GM18508 (cell line): ENCODE measurements at regions not wholly inside any gene's neighbourhood (a gene's known extent, or its start where the extent isn't known, plus 50 kb on each side); places are given as distances from the start of the nearest gene placed in this dataset.

Experiments
- ATAC-seq: cut with Tn5 transposase; IDR thresholded peaks from one replicate; pipeline ENCODE4 v1.9.1; 2021; ENCODE audit warnings: moderate number of reproducible peaks; ENCODE audit not compliant: insufficient read depth, unreplicated experiment

DNA sequence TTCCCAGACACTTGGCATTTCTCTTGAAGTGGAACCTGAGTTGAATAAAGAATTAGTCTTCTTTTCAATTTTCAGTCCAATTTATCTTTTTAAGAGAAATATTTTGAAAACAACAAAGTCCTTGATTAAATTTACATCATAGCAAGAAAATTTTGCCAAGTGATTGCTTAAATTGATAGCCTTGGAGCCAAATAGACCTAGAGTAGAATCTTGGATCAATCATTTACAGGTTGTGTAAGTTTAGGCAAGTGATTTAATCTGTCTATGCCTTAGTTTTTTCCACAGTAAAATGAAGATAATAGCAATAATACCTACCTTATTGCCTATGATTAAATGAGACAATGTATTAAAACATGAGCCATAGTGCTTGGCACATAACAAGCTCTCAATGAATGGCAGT, 113.9 kb downstream of the LHX9 start:
- ATAC-seq = no peak

DNA sequence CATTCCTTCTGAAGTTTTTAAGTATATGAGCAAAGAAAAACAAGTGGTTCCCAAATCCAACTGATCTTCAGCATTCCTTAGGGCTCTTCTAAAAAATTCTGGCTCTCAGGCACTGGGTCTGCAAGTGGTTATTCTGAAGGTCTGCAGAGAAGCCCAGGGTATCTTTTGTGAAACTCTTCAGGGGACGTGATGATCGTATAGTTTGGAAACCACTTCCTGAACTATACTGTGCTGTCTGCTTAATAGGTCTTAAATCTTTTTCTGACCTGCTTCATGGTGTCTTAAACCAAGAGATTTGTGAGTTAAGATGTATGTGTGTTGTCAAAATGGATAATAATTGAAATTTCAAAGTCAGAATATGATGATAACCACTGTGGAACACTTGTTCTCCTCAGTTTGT, 115.5 kb downstream of the LHX9 start:
- no peak for ATAC-seq

DNA sequence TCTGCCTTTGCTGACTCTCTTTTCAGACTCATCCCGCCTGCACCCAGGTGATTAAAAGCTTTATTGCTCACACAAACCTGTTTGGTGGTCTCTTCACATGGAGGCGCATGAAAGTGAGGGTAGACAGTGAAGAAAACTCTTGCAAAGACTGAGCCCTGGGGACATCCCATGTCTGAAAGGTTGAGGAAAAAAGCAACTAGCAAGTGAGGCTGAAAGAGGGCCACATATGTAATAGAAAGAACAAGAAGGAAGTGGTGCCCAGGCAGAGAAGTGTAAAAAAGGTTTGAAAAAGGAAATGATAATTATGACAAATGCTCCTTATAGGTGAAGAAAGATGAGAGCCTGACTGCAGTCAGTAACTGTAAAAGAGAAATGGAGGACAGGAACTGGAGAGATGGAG, 115.9 kb upstream of the NEK7 start:
- no peak for ATAC-seq

DNA sequence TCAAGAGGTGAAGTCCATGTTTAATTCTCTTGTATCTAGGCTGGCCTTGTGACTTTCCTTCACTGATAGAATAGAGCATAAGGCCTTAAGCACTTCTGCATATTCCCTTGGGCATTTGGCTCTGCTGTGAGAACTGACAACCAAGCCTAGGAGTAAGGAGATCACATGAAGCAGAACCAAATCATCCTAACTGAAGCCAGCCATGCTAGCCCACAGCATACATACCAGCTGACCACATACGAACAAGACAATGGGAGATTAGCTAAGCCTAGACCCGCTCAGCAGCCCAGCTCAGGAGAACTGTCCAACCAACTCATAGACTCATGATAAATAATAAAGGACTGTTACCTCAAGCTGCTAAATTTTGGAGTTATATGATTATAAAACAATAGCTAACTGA, 114.6 kb upstream of the NEK7 start:
- no peak for ATAC-seq

DNA sequence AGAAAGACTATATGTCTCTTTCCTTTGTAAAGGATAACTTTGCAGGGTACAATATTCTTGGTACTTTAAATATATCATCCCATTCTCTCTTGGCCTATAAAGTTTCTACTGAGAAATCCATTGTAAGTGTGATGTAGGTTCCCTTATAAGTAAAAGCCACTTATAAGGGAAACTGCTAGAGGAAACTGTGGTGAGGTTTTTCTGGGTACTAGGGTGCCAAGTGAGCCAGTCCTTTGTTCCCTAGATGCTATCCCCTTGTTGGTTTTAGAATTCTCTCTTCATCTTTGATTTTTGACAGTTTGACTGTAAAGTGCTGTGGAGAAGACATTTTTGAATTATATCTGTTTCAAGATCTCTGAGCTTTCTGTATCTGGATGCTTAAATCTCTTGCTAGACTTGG, 108.9 kb upstream of the NEK7 start:
- no peak for ATAC-seq

DNA sequence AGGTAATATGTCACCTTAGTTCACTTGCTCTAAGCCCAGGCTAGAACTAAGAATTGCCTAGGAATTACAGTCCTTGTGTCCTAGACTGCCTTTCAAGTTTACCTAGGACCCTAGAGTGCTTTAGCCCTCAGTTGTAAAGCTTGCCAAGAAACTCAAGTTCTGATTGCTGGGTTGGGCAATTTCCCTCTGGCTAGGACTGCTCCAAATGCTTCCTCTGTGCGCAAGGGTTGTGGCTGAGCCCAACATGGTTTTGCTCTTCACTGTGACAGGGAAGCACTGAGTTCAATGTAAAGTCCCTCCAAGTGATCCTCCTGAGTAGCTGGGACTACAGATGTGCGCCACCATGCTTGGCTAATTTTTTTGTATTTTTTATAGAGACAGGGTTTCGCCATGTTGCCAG, 102.3 kb upstream of the NEK7 start:
- ATAC-seq = no peak

DNA sequence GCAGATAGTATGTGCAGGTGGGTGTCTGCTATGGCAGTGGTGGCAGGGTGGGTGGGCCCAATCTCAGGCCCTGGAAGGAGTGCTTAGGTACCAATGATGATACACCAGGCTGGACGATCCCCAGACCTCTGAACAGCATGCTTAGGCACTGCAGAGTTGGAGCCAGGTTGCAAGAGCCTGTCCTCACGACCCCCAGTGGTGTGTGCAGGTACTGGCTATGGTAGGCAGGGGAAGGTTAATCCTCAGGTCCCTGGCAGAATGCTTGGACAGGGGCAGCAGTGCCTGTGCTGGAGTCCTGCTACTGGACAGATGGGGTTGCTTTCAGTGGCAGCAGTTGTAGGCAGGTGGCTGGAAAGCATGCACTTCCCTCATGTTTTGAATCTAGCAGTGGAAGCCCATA, 100.5 kb upstream of the NEK7 start:
- ATAC-seq = peak; percentile 61

DNA sequence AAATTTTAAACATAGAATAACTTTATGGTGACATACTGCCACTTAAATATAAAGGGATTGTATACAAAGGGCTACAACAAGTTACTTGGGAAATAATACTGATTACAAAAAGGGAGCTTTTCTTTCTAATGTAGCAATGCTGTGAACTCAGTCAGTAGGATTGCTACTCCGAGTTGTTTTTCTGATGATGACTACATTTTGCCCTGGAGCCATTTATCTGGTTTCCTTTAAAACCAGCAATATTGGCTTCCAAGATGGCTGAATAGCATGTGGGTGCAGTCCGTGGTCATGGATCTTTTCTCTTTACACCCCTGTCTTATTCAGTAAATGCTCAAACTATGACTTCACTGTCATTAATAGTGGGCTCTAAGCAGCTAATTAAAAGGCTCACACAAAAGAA, 92.6 kb upstream of the NEK7 start:
- ATAC-seq = no peak

DNA sequence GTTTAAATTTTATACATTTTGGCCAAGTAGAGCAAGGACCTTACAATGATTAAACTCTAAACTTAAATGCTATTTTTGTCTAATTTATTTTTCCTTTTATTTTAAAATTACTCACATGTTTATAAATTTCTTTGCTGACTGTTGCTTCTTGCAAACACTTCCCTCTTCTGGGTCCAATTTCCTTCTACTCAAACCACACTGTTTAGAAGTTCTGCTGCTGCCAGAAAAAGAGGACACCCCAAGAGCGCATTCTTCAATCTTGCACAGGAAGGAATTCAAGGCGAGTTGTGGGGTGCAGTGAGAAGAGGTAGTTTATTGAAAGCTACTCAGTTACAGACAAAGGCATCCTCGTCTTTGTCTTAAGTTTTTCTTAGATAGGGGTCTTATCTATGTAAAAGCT, 88.5 kb upstream of the NEK7 start:
- ATAC-seq = no peak

DNA sequence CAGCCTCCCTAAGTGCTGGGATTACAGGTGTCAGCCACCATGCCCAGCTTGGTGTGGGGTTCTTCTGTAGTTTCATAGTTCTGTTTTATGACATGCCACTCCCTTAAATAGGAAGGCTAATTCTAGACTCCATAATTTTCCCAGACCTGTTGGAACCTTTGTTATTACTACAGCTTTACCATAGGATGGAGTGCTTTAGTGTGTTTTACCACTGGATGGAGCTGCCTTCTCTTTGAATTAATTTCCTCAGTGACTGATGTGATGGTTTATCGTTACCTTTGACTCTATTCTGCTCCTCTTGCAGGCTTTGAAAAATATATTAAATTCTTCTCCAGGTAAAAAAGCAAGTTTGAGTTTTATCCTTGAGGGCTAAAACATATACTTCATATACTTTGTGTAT, 84.6 kb upstream of the NEK7 start:
- ATAC-seq = no peak

DNA sequence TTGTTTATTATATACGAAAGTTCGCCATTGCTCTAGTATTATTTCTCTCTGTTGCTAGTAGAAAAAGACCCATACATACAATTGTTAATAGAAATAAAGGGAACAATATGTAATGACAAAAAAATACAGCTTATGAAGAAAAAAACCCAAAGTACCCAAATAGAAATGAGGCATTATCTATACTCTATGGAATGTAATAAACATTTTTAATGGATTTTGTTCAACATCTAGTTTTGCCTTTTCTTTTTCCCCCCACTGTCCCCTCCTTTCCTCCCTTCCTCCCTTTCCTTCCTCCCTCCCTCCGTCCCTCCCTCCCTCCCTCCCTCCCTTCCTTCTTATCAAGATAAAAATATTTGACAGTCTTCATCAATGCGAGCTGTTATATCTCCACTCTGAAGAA, 81.5 kb upstream of the NEK7 start:
- no peak for ATAC-seq

DNA sequence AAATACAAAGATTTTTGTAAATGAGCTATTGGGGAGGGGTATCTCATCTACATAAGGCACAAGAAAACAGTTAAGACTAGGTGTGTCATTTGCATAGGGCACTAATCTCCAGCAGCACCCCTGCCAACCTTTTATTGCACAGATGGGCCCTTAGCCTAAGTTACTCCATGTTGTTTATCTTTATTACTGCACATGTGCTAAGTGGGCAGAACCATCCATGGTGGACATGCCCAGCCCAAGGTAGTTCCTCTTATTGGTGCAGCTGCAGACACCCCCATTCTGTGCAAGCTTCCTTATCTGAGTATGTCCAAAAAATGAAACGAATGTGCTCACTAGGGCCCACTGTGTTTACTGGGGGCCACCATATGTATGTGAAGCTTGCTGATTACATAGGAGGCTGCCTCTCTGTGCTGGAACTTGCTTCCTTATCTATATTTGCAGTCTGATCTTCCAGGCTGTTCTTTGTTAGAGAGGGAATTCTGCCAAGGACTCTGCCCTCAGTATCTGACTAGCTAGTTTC, 77.3 kb upstream of the NEK7 start:
- ATAC-seq = no peak

DNA sequence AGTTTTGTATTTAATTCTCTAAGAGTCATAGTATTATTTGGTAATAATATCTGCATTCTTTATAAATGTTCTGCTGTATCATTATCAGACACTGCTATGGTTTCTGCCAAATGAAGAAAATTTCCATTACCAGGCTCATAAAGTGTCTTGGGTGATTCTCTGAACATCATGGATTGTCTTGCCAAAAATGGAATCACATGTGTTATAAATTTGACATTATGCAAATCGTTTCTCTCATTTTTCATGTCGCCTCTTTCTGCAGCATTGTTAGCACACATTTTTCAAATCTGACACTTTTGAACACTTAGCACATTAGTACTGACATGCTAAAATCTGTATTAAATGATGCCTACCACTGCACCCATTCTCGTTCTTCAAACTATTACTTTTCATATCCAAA, 74.2 kb upstream of the NEK7 start:
- ATAC-seq = no peak

DNA sequence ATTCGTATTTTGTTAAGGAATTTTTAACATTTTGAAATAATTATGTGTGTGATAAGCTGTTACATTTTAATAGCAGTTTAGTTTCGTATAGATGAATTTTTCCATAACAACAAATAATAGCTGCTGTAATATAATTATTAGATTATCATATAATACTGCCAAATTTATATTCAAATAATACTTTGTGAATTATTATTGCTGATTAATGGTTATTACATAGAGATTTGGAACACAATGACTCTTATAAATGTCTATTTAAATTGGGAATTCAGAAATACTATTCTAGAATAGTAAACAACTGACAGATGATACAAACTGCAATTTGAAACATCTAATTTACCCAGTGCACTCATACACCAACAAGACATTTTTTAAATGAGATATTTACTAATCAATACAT, 73.2 kb upstream of the NEK7 start:
- no peak for ATAC-seq

DNA sequence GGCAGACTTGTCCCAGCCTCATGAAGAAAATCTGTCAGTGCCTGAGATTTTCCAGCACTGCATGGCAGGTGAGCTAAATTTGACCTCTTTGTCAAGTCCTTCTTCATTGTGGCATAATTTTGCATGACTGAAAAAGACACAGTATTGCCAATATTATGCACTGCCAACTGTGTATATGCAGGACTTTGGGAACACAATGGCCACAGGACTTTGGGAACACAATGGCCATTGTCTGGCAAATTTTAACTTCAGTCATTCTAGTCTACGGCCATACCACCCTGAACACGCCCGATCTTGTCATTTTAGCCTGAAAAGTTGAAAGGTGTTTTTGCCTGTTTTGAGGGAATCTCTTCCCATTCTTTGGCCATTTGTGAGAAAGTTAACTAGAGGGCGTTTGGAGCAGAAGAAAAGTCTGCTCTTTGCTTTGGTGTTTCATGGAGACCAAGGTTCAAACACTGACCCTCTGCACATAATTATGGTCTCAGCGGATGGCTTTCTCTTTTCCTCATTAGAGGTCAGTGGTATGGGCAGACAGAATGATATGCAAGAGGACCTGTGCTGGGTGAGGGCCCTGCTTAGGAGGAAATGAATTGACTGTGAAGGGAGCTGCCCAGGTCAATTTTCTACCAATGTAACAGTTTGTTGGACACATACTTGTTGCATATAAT, 72.4 kb upstream of the NEK7 start:
- no peak for ATAC-seq

DNA sequence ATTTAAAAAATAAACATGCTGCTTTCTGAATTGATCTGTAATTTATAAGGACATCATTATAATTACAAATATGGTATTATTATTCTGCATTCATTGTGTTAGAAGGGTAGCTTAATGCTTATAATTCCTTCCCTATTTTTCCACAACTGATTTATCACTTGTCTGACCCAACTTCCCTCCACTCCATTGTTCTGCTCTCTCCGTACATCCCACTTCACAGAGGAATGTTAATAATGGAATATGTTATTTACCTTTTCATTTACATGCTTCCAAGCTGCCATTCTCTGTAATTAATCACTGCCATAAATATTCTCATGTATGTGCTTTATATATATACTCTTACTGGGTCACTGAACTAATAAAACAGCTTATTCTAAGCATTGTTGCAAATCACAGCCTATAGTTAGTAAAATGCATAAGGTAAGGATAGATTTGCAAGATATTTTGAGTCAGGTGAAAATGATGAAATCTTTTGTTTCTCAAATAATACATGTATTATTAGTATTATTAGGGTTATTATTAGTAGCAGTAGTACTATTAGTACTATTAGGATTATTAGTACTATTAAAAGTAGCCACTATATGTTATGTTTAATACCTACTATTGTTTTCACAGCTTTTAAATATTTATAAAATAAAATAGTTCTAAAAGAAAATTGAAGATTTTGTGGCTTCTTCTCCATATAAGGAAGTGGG, 70.6 kb upstream of the NEK7 start:
- ATAC-seq = no peak

DNA sequence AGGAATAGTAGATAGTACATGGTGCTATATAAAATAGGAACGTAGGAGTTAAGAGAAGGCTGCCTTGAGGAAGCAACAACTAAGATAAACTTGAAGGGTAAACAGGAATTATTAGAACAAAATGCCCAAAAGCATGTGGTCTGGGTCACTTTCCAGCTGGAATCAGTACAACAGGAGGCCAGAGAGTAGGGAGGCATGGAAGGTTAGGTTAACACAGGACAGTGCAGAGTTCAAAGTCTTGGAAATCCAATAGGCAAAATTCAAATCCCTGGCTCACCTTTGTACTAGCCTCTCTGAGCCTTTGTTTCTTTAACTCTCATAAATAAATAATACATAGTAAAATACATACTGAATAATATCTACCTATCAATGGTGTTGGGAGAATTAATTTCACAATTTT, 69.0 kb upstream of the NEK7 start:
- ATAC-seq = no peak

DNA sequence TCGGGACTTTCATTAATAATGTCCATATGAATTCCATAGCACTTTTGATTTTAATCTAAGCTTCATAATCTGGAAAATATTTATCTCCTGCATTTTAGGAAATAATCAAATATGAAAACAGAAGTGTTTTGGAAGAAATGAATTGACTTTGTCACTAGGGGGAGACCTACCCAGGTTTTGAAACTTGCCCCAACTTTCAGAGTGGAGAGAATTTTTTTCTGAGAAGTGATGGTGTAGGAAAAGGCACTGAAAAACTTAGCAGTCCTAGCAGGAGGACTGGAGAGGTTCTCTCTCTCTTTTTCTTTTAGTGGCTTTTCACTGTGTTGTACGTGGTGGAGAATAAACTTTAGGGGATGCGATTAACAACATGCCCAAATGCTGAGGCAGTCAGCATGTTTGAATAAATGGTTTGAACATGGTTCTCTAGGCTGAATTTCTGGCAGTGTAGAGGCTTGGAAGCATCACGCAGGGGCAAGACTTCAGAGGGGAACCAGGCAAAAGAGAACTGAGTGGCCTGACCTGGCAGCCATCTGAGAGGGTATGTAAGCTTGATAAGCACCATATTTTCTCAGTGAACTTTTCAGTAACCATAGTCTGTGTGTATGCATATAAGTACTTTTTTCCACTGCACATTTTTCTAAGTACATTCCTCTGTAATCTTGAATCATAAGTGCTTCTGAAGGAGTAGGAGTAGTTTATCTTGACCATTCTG, 68.3 kb upstream of the NEK7 start:
- no peak for ATAC-seq

DNA sequence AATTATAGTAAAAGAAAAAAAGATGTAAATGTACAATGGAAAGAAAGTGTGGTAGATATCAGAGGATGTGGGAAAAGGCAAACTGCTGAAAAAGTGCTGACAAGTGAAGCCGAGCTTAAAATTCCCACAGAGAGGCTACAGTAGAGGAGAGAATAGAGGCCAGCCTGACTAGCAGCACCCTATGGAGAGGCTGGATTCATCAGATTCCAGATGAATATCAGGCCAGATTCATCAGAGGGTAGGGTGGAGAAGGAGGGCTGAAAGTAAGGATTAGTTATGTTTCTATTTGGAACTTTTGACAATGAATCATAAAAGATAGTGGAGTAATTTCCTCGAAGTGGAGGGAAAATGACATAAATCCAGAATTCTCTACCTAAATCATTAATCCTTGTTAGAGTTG, 60.4 kb upstream of the NEK7 start:
- ATAC-seq = no peak

DNA sequence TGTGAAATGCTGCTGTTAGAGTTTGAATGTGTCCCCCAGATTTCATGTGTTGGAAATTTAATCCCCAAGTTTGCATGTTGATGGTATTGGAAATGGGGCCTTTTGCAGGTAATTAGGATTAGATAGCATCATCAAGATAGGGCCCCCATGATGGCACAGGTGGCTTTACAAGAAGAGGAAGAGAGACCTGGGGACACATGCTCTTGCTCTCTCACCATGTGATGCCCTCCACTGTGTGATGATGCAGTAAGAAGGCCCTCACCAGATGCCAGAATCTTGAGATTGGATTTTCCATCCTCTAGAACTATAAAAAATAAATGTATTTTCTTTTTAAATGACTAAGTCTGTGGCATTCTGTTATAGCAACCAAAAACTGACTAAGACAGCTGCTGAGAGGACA, 57.0 kb upstream of the NEK7 start:
- no peak for ATAC-seq

DNA sequence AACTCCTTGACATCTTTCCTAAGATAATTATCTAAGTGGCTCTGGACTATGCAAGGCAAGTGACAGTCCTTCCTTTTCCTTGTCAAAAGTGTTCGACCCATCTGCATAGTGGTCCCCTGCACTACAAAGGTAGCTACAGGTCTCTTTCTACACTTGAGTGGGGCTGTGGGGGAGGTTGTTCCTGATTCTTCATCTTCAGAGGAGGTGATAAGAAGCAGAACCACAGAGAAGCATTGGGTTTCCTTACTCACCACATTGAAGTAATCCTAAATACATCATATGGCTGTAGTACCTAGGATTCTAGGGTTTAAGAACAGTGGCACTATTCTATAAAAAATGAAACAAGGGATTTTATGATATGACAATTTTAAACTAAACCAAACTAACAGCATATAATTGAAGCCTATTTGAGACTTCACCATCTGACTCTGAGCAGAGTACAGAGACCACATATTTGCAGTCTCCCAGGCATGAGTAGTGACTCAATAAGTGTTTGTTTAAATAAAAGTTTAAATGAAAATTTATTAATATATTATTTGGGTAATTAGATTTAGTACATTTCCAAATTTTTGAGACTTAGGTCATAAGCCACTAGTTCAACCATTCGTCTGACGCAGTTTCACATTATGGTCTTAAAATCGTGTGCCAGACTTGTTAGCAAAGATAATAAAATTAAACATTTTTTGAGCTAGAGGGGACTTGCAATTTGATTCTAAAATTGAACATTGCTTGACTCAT, 54.9 kb upstream of the NEK7 start:
- ATAC-seq = no peak
